ENCODE measurements at regions not wholly inside any gene's neighbourhood (a gene's known extent, or its start where the extent isn't known, plus 50 kb on each side); places are given as distances from the start of the nearest gene placed in this dataset.

GRCh38 chr20:10857352-10858070 lies 183.7 kb upstream of the JAG1 start:
- H3K36me3 Mint-ChIP-seq (ENCODE audit: insufficient read depth, unreplicated experiment) = peaks cover 5% of the 10 kb centered on the region
- TF ChIP-seq CTCF (IDR thresholded peaks at IDR 0.05; ENCODE audit: unreplicated experiment) = no peak
- H3K27ac Mint-ChIP-seq (ENCODE audit: unreplicated experiment) = peak overlapping the region; percentile 49
- H3K27me3 Mint-ChIP-seq (ENCODE audit: unreplicated experiment) = no peaks in the 10 kb centered on the region
- CTCF ChIA-PET = interaction anchor here (0.9 kb wide), 1 partner anchor 9 kb away, joined by 3 read pairs; no protein-coding TSS in a partner anchor
- no peak overlapping the region for H3K4me3 Mint-ChIP-seq (ENCODE audit: low read depth, unreplicated experiment)
- H3K4me1 Mint-ChIP-seq (ENCODE audit: low read depth, unreplicated experiment) = peaks cover 59% of the 10 kb centered on the region
- H3K9me3 Mint-ChIP-seq (ENCODE audit: low read depth, unreplicated experiment) = peaks cover 10% of the 10 kb centered on the region
- BruUV-seq (replicated peaks) = no TSS peak
- intact Hi-C loops (cut with micrococcal nuclease; ENCODE audit: unreplicated experiment) = no loop called here
- DNase-seq = peak; percentile 37

GRCh38 chr20:10861090-10861489 lies 187.3 kb upstream of the JAG1 start:
- H3K27ac Mint-ChIP-seq (ENCODE audit: unreplicated experiment) = peak overlapping the region; percentile 81
- no peak for TF ChIP-seq CTCF (IDR thresholded peaks at IDR 0.05; ENCODE audit: unreplicated experiment)
- CTCF ChIA-PET = no interaction called here
- peaks cover 20% of the 10 kb centered on the region for H3K36me3 Mint-ChIP-seq (ENCODE audit: insufficient read depth, unreplicated experiment)
- H3K4me3 Mint-ChIP-seq (ENCODE audit: low read depth, unreplicated experiment) = no peak overlapping the region
- no peaks in the 10 kb centered on the region for H3K27me3 Mint-ChIP-seq (ENCODE audit: unreplicated experiment)
- peaks cover 6% of the 10 kb centered on the region for H3K9me3 Mint-ChIP-seq (ENCODE audit: low read depth, unreplicated experiment)
- intact Hi-C loops (cut with micrococcal nuclease; ENCODE audit: unreplicated experiment) = loop anchor here (2.0 to 10.0 kb wide), 4 partner anchors 150 to 344 kb away; no protein-coding TSS in a partner anchor
- H3K4me1 Mint-ChIP-seq (ENCODE audit: low read depth, unreplicated experiment) = peaks cover 69% of the 10 kb centered on the region
- DNase-seq = no peak
- BruUV-seq (replicated peaks) = no TSS peak

- no peak overlapping the region for H3K4me3 Mint-ChIP-seq (ENCODE audit: low read depth, unreplicated experiment)
- H3K36me3 Mint-ChIP-seq (ENCODE audit: insufficient read depth, unreplicated experiment) = peaks cover 20% of the 10 kb centered on the region
- H3K27me3 Mint-ChIP-seq (ENCODE audit: unreplicated experiment) = no peaks in the 10 kb centered on the region
- no peak for TF ChIP-seq CTCF (IDR thresholded peaks at IDR 0.05; ENCODE audit: unreplicated experiment)
- peak overlapping the region; percentile 81 for H3K27ac Mint-ChIP-seq (ENCODE audit: unreplicated experiment)
- peak; percentile 55 for DNase-seq
- CTCF ChIA-PET = interaction anchor here (1.0 kb wide), 1 partner anchor 344 kb away, joined by 3 read pairs; no protein-coding TSS in a partner anchor
- BruUV-seq (replicated peaks) = no TSS peak
- H3K9me3 Mint-ChIP-seq (ENCODE audit: low read depth, unreplicated experiment) = peaks cover 6% of the 10 kb centered on the region
- H3K4me1 Mint-ChIP-seq (ENCODE audit: low read depth, unreplicated experiment) = peaks cover 64% of the 10 kb centered on the region
- intact Hi-C loops (cut with micrococcal nuclease; ENCODE audit: unreplicated experiment) = loop anchor here (1.0 to 10.0 kb wide), 7 partner anchors 80 to 405 kb away; no protein-coding TSS in a partner anchor
Observed at GRCh38 chr20:10861619-10862018, 187.8 kb upstream of the JAG1 start.

GRCh38 chr20:10863337-10864060 lies 189.7 kb upstream of the JAG1 start:
- CTCF ChIA-PET = interaction anchor here (1.2 kb wide), 1 partner anchor 341 kb away, joined by 3 read pairs; no protein-coding TSS in a partner anchor
- no peak for TF ChIP-seq CTCF (IDR thresholded peaks at IDR 0.05; ENCODE audit: unreplicated experiment)
- DNase-seq = no peak
- no peaks in the 10 kb centered on the region for H3K27me3 Mint-ChIP-seq (ENCODE audit: unreplicated experiment)
- H3K4me1 Mint-ChIP-seq (ENCODE audit: low read depth, unreplicated experiment) = peaks cover 54% of the 10 kb centered on the region
- BruUV-seq (replicated peaks) = no TSS peak
- peak overlapping the region; percentile 57 for H3K4me3 Mint-ChIP-seq (ENCODE audit: low read depth, unreplicated experiment)
- peaks cover 15% of the 10 kb centered on the region for H3K36me3 Mint-ChIP-seq (ENCODE audit: insufficient read depth, unreplicated experiment)
- peak overlapping the region; percentile 69 for H3K27ac Mint-ChIP-seq (ENCODE audit: unreplicated experiment)
- intact Hi-C loops (cut with micrococcal nuclease; ENCODE audit: unreplicated experiment) = loop anchor here (2.0 to 10.0 kb wide), 4 partner anchors 87 to 403 kb away; no protein-coding TSS in a partner anchor
- peaks cover 6% of the 10 kb centered on the region for H3K9me3 Mint-ChIP-seq (ENCODE audit: low read depth, unreplicated experiment)

Data from Calu3 (cell line).